ENCODE measurements at regions not wholly inside any gene's neighbourhood (a gene's known extent, or its start where the extent isn't known, plus 50 kb on each side); places are given as distances from the start of the nearest gene placed in this dataset.

GRCh38 chr17:6304894-6305612, 129.9 kb downstream of the AIPL1 start:
- no peak for TF ChIP-seq CTCF (IDR thresholded peaks at IDR 0.05)
- no peak for TF ChIP-seq POLR2A (IDR thresholded peaks at IDR 0.05)

Measured in testis (tissue), 2 donors.